ENCODE measurements at regions not wholly inside any gene's neighbourhood (a gene's known extent, or its start where the extent isn't known, plus 50 kb on each side); places are given as distances from the start of the nearest gene placed in this dataset.

DNA sequence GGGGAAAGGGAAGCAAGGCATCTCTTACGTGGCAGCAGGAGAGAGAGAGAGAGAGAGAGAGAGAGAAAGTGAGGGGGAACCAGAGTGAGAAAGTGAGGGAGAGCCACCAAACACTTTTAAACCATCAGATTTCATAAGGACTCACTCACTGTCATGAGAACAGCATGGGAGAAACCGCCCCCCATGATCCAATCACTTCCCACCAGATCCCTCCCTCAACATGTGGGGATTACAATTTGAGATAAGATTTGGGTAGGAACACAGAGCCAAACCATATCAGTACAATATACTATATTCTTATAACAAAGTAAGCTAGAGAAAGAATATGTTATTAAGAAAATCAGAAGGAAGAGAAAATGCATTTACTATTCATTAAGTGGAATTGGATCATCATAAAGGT is 53.7 kb upstream of the PLXNC1 start:
- TF ChIP-seq, protein P1, sequence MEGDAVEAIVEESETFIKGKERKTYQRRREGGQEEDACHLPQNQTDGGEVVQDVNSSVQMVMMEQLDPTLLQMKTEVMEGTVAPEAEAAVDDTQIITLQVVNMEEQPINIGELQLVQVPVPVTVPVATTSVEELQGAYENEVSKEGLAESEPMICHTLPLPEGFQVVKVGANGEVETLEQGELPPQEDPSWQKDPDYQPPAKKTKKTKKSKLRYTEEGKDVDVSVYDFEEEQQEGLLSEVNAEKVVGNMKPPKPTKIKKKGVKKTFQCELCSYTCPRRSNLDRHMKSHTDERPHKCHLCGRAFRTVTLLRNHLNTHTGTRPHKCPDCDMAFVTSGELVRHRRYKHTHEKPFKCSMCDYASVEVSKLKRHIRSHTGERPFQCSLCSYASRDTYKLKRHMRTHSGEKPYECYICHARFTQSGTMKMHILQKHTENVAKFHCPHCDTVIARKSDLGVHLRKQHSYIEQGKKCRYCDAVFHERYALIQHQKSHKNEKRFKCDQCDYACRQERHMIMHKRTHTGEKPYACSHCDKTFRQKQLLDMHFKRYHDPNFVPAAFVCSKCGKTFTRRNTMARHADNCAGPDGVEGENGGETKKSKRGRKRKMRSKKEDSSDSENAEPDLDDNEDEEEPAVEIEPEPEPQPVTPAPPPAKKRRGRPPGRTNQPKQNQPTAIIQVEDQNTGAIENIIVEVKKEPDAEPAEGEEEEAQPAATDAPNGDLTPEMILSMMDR (IDR thresholded peaks at IDR 0.05), result no peak
- no peak for TF ChIP-seq POLR2A (IDR thresholded peaks at IDR 0.05)
